Panc1 (cell line): ENCODE measurements at regions not wholly inside any gene's neighbourhood (a gene's known extent, or its start where the extent isn't known, plus 50 kb on each side); places are given as distances from the start of the nearest gene placed in this dataset.

Experiments
- ATAC-seq: fragments of 200-7000 bp; cut with Tn5 transposase; 2 replicates; pipeline ENCODE4 v1.9.1; 2020; ENCODE audit warnings: mild to moderate bottlenecking, moderate library complexity
- BruUV-seq: library from RNA; stranded (reverse); fragments of 400-500 nt; replicated peaks from 2 replicates; lab custom pipeline; 2021; lab: Mats Ljungman, UMichigan
- CTCF ChIA-PET: fragments of 300-600 bp; sonication (Branson Sonifier 250); formaldehyde crosslinking; loops from one replicate; lab custom pipeline; 2022; ENCODE audit warnings: antibody characterized with exemption; lab: Charles Lee
- POLR2A ChIA-PET: fragments of 300-600 bp; sonication (Branson Sonifier 250); formaldehyde crosslinking; loops from one replicate; lab custom pipeline; 2022; ENCODE audit warnings: antibody characterized with exemption; lab: Charles Lee
- DNase-seq: peaks from one replicate; pipeline ENCODE4 v3.0.0-alpha.2; 2010; ENCODE audit warnings: low read depth, low spot score
- H3K27ac ChIP-seq: 2 replicates; pipeline ENCODE4 v1.5.1; 2011; ENCODE audit warnings: mild to moderate bottlenecking, low read length, inconsistent platforms
- H3K27me3 ChIP-seq: fragments of 200-500 bp; sonication (Bioruptor generic); 2 replicates; pipeline ENCODE4 v1.6.0; 2014; ENCODE audit warnings: low read length, inconsistent platforms; ENCODE audit not compliant: control insufficient read depth, insufficient read depth
- H3K36me3 ChIP-seq: fragments of 200-500 bp; sonication (Bioruptor generic); 2 replicates; pipeline ENCODE4 v1.5.1; 2014; ENCODE audit warnings: inconsistent platforms, mild to moderate bottlenecking, low read length, moderate library complexity; ENCODE audit not compliant: control insufficient read depth, insufficient read depth
- H3K4me1 ChIP-seq: 2 replicates; pipeline ENCODE4 v1.5.1; 2011; ENCODE audit warnings: inconsistent platforms, mild to moderate bottlenecking, low read length, moderate library complexity; ENCODE audit not compliant: control insufficient read depth, insufficient read depth
- H3K4me3 ChIP-seq, 2 experiments: 2 replicates each; pipeline ENCODE4 v1.5.1; 2011 to 2012; ENCODE audit warnings: low read depth in 2 of 2, low read length in 2 of 2, mild to moderate bottlenecking in 2 of 2, inconsistent platforms in 1 of 2, moderate library complexity in 1 of 2
- H3K9me3 ChIP-seq: fragments of 200-500 bp; sonication (Bioruptor generic); 2 replicates; pipeline ENCODE4 v1.5.1; 2014; ENCODE audit warnings: low read depth, mild to moderate bottlenecking, inconsistent platforms, low read length, moderate library complexity; ENCODE audit not compliant: control insufficient read depth, insufficient read depth
- CTCF ChIP-seq: fragments of 450-650 bp; IDR thresholded peaks from 2 replicates; pipeline ENCODE4 v1.5.1; 2017; ENCODE audit warnings: mild to moderate bottlenecking
- POLR2AphosphoS5 ChIP-seq: IDR thresholded peaks from 2 replicates; pipeline ENCODE4 v1.6.1; 2012; ENCODE audit warnings: mild to moderate bottlenecking, low read depth, low read length, moderate library complexity
- REST ChIP-seq, 2 experiments: IDR thresholded peaks; 2 replicates each; pipeline ENCODE4 v1.6.1; 2011 to 2012; ENCODE audit warnings: low read depth in 2 of 2, control low read depth in 1 of 2, low read length in 1 of 2, mild to moderate bottlenecking in 1 of 2, moderate library complexity in 1 of 2; ENCODE audit not compliant: insufficient read depth in 1 of 2
- SIN3A ChIP-seq: IDR thresholded peaks from 2 replicates; pipeline ENCODE4 v1.6.1; 2012; ENCODE audit warnings: low read depth, mild to moderate bottlenecking, low read length, moderate library complexity, borderline replicate concordance; ENCODE audit not compliant: insufficient read depth
- TCF7L2 ChIP-seq: IDR thresholded peaks from 2 replicates; pipeline ENCODE4 v1.6.1; 2011; ENCODE audit warnings: mild to moderate bottlenecking, low read depth, low read length, inconsistent platforms
- in situ Hi-C: cut with HindIII; loops from 2 replicates; pipeline ENCODE4 v1.10.0; 2016; ENCODE audit warnings: low sequenced_read_pairs, low pct_unique_long_range_greater_than_20kb
- intact Hi-C: fragments of 100-400 bp; cut with micrococcal nuclease; formaldehyde crosslinking; loops from one replicate; pipeline ENCODE4 v1.10.0; 2022; ENCODE audit not compliant: unreplicated experiment

GRCh38 chr7:10325395-10325794 is 648.3 kb upstream of the PHF14 start:
- Histone ChIP-seq H3K9me3 (peaks cover 10% of the 10 kb centered on the region), H3K4me3 (no peak overlapping the region), H3K4me1 (no peaks in the 10 kb centered on the region), H3K36me3 (no peaks in the 10 kb centered on the region), H3K27ac (no peak overlapping the region), H3K27me3 (no peaks in the 10 kb centered on the region)
- POLR2A ChIA-PET = no interaction called here
- CTCF ChIA-PET = no interaction called here
- intact Hi-C loops = no loop called here
- no TSS peak for BruUV-seq
- ATAC-seq = no peak
- TF ChIP-seq REST (IDR thresholded peaks at IDR 0.05; ENCODE audit: insufficient read depth in 1 of 2, low read depth in 2 of 2, low read length in 1 of 2) (no peak), POLR2AphosphoS5 (no peak), CTCF (no peak), TCF7L2 (no peak)
- in situ Hi-C loops = no loop called here
- no peak for DNase-seq

- ATAC-seq = no peak
Measured at GRCh38 chr7:10343108-10343507, 630.6 kb upstream of the PHF14 start.

More at GRCh38 chr7:10343108-10343507, 630.6 kb upstream of the PHF14 start:
- CTCF ChIA-PET = no interaction called here
- Histone ChIP-seq H3K9me3 (no peaks in the 10 kb centered on the region), H3K27ac (no peak overlapping the region), H3K27me3 (no peaks in the 10 kb centered on the region), H3K4me1 (no peaks in the 10 kb centered on the region), H3K4me3 (no peak overlapping the region), H3K36me3 (no peaks in the 10 kb centered on the region)
- DNase-seq = no peak
- intact Hi-C loops = no loop called here
- BruUV-seq = no TSS peak
- in situ Hi-C loops = no loop called here
- POLR2A ChIA-PET = no interaction called here
- no peak for TF ChIP-seq POLR2AphosphoS5
- no peak for TF ChIP-seq CTCF
- TF ChIP-seq REST (IDR thresholded peaks at IDR 0.05; ENCODE audit: insufficient read depth in 1 of 2, low read depth in 2 of 2, low read length in 1 of 2) = no peak
- no peak for TF ChIP-seq TCF7L2
- TF ChIP-seq SIN3A = no peak
